ENCODE measurements at regions not wholly inside any gene's neighbourhood (a gene's known extent, or its start where the extent isn't known, plus 50 kb on each side); places are given as distances from the start of the nearest gene placed in this dataset.

DNA sequence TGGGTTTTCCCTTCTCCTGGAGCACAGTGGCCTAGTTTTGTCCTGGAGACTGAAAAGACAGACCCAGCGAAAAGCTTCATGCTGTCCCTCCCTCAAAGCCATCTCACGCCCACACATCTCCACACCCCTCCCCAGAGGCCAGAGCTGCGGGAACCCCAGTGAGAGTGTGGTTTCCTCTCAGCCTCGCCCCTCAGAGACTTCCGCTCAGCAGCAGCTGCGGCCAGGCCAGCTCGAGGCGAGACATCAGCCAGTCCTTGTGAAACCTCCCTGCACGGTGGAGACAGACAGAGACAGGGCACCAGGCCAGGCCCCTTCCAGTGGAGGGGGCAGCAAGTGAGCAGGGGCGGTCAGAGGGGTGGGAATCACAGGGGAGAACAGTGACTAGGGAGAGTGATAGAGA is 77.0 kb upstream of the TNRC6C start:
- TF ChIP-seq POLR2A (IDR thresholded peaks at IDR 0.05; ENCODE audit: low read depth, low read length) (no peak), POLR2AphosphoS5 (IDR thresholded peaks at IDR 0.05; ENCODE audit: low read depth, low read length) (no peak), TAF1 (IDR thresholded peaks at IDR 0.05; ENCODE audit: low read depth, low read length) (no peak), SPI1 (IDR thresholded peaks at IDR 0.05; ENCODE audit: low read depth, low read length) (peak; percentile 83)
